ENCODE measurements at regions not wholly inside any gene's neighbourhood (a gene's known extent, or its start where the extent isn't known, plus 50 kb on each side); places are given as distances from the start of the nearest gene placed in this dataset.
"Not testable (repeated sequence)": the region's sequence is repeated elsewhere in the genome, so short reads cannot be mapped to it uniquely, and the experiment has no call there.

- H3K4me3 ChIP-seq (ENCODE audit: low read length); H3K4me1 ChIP-seq (ENCODE audit: control insufficient read depth, insufficient read depth, low read length); DNase-seq (ENCODE audit: low read depth); H3K9me3 ChIP-seq (ENCODE audit: control insufficient read depth, low read length); H3K9ac ChIP-seq (ENCODE audit: low read length); H3K36me3 ChIP-seq (ENCODE audit: control insufficient read depth, insufficient read depth, low read length, severe bottlenecking); H3K27me3 ChIP-seq (replicated peaks; ENCODE audit: control insufficient read depth, insufficient read depth, low read length): not testable (repeated sequence)
Observed at GRCh38 chr21:35497522-35497921, 448.4 kb upstream of the RUNX1 start.

- Histone ChIP-seq H3K4me3 (ENCODE audit: low read length) (no peak overlapping the region), H3K4me1 (ENCODE audit: control insufficient read depth, insufficient read depth, low read length) (no peaks in the 10 kb centered on the region), H3K9me3 (ENCODE audit: control insufficient read depth, low read length) (no peaks in the 10 kb centered on the region), H3K27me3 (replicated peaks; ENCODE audit: control insufficient read depth, insufficient read depth, low read length) (no peaks in the 10 kb centered on the region), H3K36me3 (ENCODE audit: control insufficient read depth, insufficient read depth, low read length, severe bottlenecking) (no peaks in the 10 kb centered on the region), H3K9ac (ENCODE audit: low read length) (no peak overlapping the region)
- no peak for DNase-seq (ENCODE audit: low read depth)
Observed at GRCh38 chr21:35491920-35492678, 443.0 kb upstream of the RUNX1 start.

GRCh38 chr21:35491114-35491513 is 442.0 kb upstream of the RUNX1 start:
- no peaks in the 10 kb centered on the region for H3K9me3 ChIP-seq (ENCODE audit: control insufficient read depth, low read length)
- DNase-seq (ENCODE audit: low read depth), result no peak

GRCh38 chr21:35489389-35489980 is 440.4 kb upstream of the RUNX1 start:
- no peak overlapping the region for H3K9ac ChIP-seq (ENCODE audit: low read length)
- no peak overlapping the region for H3K4me3 ChIP-seq (ENCODE audit: low read length)
- no peak for DNase-seq (ENCODE audit: low read depth)
- no peaks in the 10 kb centered on the region for H3K27me3 ChIP-seq (replicated peaks; ENCODE audit: control insufficient read depth, insufficient read depth, low read length)
- H3K9me3 ChIP-seq (ENCODE audit: control insufficient read depth, low read length), result no peaks in the 10 kb centered on the region
- no peaks in the 10 kb centered on the region for H3K4me1 ChIP-seq (ENCODE audit: control insufficient read depth, insufficient read depth, low read length)
- H3K36me3 ChIP-seq (ENCODE audit: control insufficient read depth, insufficient read depth, low read length, severe bottlenecking), result no peaks in the 10 kb centered on the region

More at GRCh38 chr21:35491114-35491513, 442.0 kb upstream of the RUNX1 start:
- H3K4me1 ChIP-seq (ENCODE audit: control insufficient read depth, insufficient read depth, low read length), result no peaks in the 10 kb centered on the region
- no peaks in the 10 kb centered on the region for H3K27me3 ChIP-seq (replicated peaks; ENCODE audit: control insufficient read depth, insufficient read depth, low read length)
- H3K9ac ChIP-seq (ENCODE audit: low read length), result no peak overlapping the region
- H3K36me3 ChIP-seq (ENCODE audit: control insufficient read depth, insufficient read depth, low read length, severe bottlenecking), result no peaks in the 10 kb centered on the region
- H3K4me3 ChIP-seq (ENCODE audit: low read length), result no peak overlapping the region

GRCh38 chr21:35488946-35489345 is 439.8 kb upstream of the RUNX1 start:
- no peaks in the 10 kb centered on the region for H3K36me3 ChIP-seq (ENCODE audit: control insufficient read depth, insufficient read depth, low read length, severe bottlenecking)
- H3K4me1 ChIP-seq (ENCODE audit: control insufficient read depth, insufficient read depth, low read length), result no peaks in the 10 kb centered on the region
- no peaks in the 10 kb centered on the region for H3K27me3 ChIP-seq (replicated peaks; ENCODE audit: control insufficient read depth, insufficient read depth, low read length)
- H3K4me3 ChIP-seq (ENCODE audit: low read length), result no peak overlapping the region
- no peak overlapping the region for H3K9ac ChIP-seq (ENCODE audit: low read length)
- no peaks in the 10 kb centered on the region for H3K9me3 ChIP-seq (ENCODE audit: control insufficient read depth, low read length)
- no peak for DNase-seq (ENCODE audit: low read depth)

GRCh38 chr21:35485364-35485763 is 436.3 kb upstream of the RUNX1 start:
- Histone ChIP-seq H3K9me3 (ENCODE audit: control insufficient read depth, low read length) (no peaks in the 10 kb centered on the region), H3K36me3 (ENCODE audit: control insufficient read depth, insufficient read depth, low read length, severe bottlenecking) (no peaks in the 10 kb centered on the region), H3K4me1 (ENCODE audit: control insufficient read depth, insufficient read depth, low read length) (no peaks in the 10 kb centered on the region), H3K4me3 (ENCODE audit: low read length) (no peak overlapping the region), H3K27me3 (replicated peaks; ENCODE audit: control insufficient read depth, insufficient read depth, low read length) (no peaks in the 10 kb centered on the region), H3K9ac (ENCODE audit: low read length) (no peak overlapping the region)
- no peak for DNase-seq (ENCODE audit: low read depth)

- H3K27me3 ChIP-seq (replicated peaks; ENCODE audit: control insufficient read depth, insufficient read depth, low read length), result no peaks in the 10 kb centered on the region
- no peak for DNase-seq (ENCODE audit: low read depth)
- no peaks in the 10 kb centered on the region for H3K4me1 ChIP-seq (ENCODE audit: control insufficient read depth, insufficient read depth, low read length)
- no peak overlapping the region for H3K4me3 ChIP-seq (ENCODE audit: low read length)
- no peaks in the 10 kb centered on the region for H3K36me3 ChIP-seq (ENCODE audit: control insufficient read depth, insufficient read depth, low read length, severe bottlenecking)
- H3K9ac ChIP-seq (ENCODE audit: low read length), result no peak overlapping the region
- H3K9me3 ChIP-seq (ENCODE audit: control insufficient read depth, low read length), result peaks cover under 1% of the 10 kb centered on the region
Observed at GRCh38 chr21:35484851-35485250, 435.7 kb upstream of the RUNX1 start.

- Histone ChIP-seq H3K27me3 (replicated peaks; ENCODE audit: control insufficient read depth, insufficient read depth, low read length) (no peaks in the 10 kb centered on the region), H3K9me3 (ENCODE audit: control insufficient read depth, low read length) (peaks cover 6% of the 10 kb centered on the region), H3K36me3 (ENCODE audit: control insufficient read depth, insufficient read depth, low read length, severe bottlenecking) (no peaks in the 10 kb centered on the region), H3K4me3 (ENCODE audit: low read length) (no peak overlapping the region), H3K9ac (ENCODE audit: low read length) (no peak overlapping the region), H3K4me1 (ENCODE audit: control insufficient read depth, insufficient read depth, low read length) (no peaks in the 10 kb centered on the region)
- no peak for DNase-seq (ENCODE audit: low read depth)
Observed at GRCh38 chr21:35484032-35484431, 434.9 kb upstream of the RUNX1 start.

GRCh38 chr21:35482933-35483662 is 434.0 kb upstream of the RUNX1 start:
- H3K4me1 ChIP-seq (ENCODE audit: control insufficient read depth, insufficient read depth, low read length), result no peaks in the 10 kb centered on the region
- no peaks in the 10 kb centered on the region for H3K36me3 ChIP-seq (ENCODE audit: control insufficient read depth, insufficient read depth, low read length, severe bottlenecking)
- no peak for DNase-seq (ENCODE audit: low read depth)
- H3K27me3 ChIP-seq (replicated peaks; ENCODE audit: control insufficient read depth, insufficient read depth, low read length), result no peaks in the 10 kb centered on the region
- no peak overlapping the region for H3K4me3 ChIP-seq (ENCODE audit: low read length)
- peaks cover 6% of the 10 kb centered on the region for H3K9me3 ChIP-seq (ENCODE audit: control insufficient read depth, low read length)
- no peak overlapping the region for H3K9ac ChIP-seq (ENCODE audit: low read length)

- Histone ChIP-seq H3K4me1 (ENCODE audit: control insufficient read depth, insufficient read depth, low read length) (peaks cover 4% of the 10 kb centered on the region), H3K36me3 (ENCODE audit: control insufficient read depth, insufficient read depth, low read length, severe bottlenecking) (no peaks in the 10 kb centered on the region), H3K4me3 (ENCODE audit: low read length) (no peak overlapping the region), H3K27me3 (replicated peaks; ENCODE audit: control insufficient read depth, insufficient read depth, low read length) (no peaks in the 10 kb centered on the region), H3K9me3 (ENCODE audit: control insufficient read depth, low read length) (peaks cover 6% of the 10 kb centered on the region), H3K9ac (ENCODE audit: low read length) (no peak overlapping the region)
- no peak for DNase-seq (ENCODE audit: low read depth)
Observed at GRCh38 chr21:35482096-35482495, 433.0 kb upstream of the RUNX1 start.

GRCh38 chr21:35481005-35481404 is 431.9 kb upstream of the RUNX1 start:
- H3K4me1 ChIP-seq (ENCODE audit: control insufficient read depth, insufficient read depth, low read length), result peaks cover 13% of the 10 kb centered on the region
- DNase-seq (ENCODE audit: low read depth), result no peak
- H3K9ac ChIP-seq (ENCODE audit: low read length), result no peak overlapping the region
- peaks cover 6% of the 10 kb centered on the region for H3K9me3 ChIP-seq (ENCODE audit: control insufficient read depth, low read length)
- no peaks in the 10 kb centered on the region for H3K36me3 ChIP-seq (ENCODE audit: control insufficient read depth, insufficient read depth, low read length, severe bottlenecking)
- no peak overlapping the region for H3K4me3 ChIP-seq (ENCODE audit: low read length)
- no peaks in the 10 kb centered on the region for H3K27me3 ChIP-seq (replicated peaks; ENCODE audit: control insufficient read depth, insufficient read depth, low read length)
